Glomerular endothelial cell (primary cell): ENCODE measurements at regions not wholly inside any gene's neighbourhood (a gene's known extent, or its start where the extent isn't known, plus 50 kb on each side); places are given as distances from the start of the nearest gene placed in this dataset.
"Not testable (repeated sequence)": the region's sequence is repeated elsewhere in the genome, so short reads cannot be mapped to it uniquely, and the experiment has no call there.

Experiments
- DNase-seq: peaks from one replicate; pipeline ENCODE4 v3.0.0-alpha.2; 2011; ENCODE audit warnings: low read depth, low spot score; ENCODE audit errors: extremely low read depth

GRCh38 chr14:71355324-71356201 is 448.3 kb downstream of the PCNX1 start:
- no peak for DNase-seq

DNA sequence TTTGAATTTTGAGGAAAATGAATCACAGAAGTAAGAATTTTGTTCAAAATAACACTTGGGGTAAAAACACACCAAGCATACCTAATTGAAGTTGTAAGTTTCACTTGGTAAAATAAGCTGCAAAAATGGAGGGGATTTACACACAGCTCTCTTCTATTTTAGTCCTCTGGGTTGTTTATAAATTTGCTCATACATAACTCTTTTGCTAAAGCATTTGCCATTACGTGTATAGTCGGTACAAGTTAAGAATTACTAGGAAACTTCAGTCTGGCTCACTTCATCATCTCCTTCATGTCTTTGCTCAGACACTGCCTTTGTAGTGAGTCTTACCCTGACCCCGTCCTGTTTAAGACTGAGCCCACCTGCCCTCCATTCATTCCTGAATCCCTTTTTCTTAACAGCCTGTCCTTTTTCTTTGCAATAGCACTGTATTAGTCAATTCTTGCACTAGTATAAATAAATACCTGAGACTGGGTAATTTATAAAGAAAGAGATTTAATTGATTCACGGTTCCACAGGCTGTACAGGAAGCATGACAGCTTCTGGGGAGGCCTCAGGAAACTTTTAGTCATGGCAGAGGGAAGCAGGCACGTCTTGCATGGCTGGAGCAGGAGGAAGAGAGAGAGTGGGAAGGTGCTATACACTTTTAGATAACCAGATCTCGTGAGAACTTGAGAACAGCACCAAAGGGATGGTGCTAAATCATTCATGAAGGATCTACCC is 451.1 kb downstream of the PCNX1 start:
- DNase-seq: no peak

DNA sequence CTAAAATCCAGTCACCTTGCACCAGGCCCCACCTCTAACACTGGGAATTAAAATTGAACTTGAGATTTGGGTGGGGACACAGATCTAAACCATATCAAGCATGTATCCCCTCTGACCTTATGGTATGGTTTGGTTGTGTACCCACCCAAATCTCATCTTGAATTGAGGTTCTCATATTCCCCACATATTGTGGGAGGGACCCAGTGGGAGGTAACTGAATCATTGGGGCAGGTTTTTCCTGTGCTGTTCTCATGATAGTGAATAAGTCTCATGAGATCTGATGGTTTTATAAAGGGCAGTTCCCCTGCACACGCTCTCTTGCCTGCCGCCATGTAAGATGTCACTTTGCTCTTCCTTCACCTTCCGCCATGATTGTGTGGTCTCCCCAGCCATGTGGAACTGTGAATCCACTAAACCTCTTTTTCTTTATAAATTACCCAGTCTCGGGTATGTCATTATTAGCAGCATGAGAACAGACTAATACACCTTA is 451.7 kb downstream of the PCNX1 start:
- not testable (repeated sequence) for DNase-seq

DNA sequence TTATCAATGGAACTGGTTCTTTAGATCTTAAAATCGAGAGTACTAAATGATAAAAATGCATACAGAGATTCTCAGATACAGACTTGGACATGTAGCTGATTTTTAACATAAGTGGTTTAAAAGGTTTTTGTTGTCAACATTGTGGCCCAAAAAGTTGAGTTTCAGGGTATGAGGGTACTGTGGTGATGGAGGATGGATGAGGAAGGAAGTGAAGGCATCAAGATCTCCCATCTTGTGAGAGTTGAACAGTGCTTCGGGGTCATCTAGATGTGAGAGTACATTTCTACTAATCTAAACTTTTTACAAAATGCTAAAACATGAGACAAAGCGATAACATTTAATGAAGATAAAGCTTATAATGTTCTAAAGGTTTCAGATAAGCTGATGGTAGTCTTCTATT is 452.6 kb downstream of the PCNX1 start:
- no peak for DNase-seq

DNA sequence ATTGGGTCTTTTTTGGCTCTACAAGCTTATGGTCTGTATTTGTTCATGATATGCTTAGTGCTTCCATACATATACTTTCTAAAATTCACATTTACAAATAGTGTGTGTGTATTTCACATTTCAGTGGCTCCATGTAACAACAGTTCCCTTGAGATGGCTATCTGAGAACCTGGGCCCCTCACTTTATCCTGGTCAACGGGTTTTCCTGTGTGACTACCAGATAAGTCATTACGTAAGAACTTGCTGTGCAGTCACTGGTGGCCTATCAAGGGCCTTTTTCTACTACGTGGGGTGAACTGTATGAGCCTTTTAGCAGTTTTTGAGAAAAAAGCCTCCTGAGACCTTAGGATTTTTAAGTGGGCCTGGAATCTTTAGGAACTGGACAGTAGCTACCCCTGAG is 454.1 kb downstream of the PCNX1 start:
- DNase-seq: no peak

DNA sequence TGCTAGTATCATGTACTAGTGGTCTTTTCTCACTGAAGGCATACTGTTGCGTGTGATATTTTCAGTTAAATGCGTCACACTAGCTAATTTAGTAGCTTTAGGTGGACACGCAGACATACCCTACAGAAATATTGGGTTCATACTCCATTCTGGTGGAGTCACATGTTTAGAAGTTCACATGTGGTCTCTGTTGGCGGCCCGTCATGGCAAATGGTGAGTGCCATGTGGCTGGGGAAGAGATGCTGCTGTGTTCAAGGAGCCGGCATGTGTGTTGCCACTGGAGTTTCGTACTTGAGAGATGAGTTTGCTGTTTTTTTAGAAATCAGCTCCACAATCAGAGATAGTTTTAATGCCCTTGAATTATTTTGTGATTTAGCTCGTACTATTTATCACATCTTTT is 454.6 kb downstream of the PCNX1 start:
- DNase-seq: no peak

DNA sequence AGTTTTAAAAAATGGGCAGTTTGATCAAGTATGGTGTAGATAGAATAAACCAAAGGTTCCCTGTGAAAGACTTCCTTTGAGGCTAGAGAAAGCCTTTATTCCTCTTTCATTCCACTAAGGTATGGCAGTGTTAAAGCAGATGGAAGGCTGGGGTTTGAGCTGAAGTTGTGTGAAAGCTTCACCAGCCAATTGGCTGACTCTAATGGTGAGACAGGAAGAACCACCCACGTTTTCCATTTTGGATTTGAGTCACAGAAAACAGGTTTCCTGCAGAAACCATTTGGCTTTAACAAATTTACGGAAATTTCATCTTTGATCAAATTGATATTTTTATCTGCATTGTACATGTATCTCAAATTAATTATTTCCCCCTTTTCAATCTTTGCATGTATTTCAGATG is 455.0 kb downstream of the PCNX1 start:
- no peak for DNase-seq

GRCh38 chr14:71362920-71363584 is 455.8 kb downstream of the PCNX1 start:
- no peak for DNase-seq

DNA sequence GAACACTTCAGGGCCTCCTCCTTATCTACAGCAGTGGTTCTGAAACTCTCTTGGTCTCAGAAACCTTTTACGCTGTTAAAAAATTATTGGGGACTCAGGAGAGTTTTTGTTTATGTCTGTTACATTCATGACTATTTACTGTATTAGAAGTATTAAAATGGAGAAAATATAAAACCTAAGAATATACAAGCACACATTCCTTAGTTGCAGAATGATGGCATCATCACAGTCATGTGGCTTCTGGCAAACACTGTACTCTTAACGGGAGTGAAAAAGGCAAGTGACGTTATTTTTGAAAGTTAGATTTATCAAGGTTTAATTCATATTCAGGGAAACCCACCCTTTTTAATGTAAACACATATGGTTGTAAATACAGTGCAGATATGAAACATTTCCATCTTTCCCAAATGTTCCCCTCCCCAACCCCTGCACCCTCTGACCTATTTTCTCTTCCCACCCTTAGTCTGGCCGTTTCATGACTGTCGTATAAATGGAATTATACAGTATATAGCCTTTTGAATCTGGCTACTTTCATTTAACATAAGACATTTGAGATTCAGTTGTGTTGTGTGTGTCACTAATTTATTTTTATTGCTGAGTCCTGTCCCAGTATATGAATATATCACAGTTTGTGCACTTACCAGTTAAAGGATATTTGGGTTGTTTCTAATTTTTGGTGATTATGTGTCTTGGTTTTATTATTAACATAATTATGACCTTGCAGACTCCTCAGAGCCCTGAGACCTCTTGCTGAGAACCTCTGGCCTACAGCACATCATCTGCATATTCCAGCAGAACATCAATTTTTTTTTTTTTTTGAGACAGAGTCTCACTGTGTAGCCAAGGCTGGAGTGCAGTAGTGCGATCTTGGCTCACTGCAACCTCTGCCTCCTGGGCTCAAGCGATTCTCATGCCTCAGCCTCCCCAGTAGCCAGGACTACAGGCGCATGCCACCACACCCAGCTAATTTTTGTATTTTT is 457.0 kb downstream of the PCNX1 start:
- no peak for DNase-seq

- no peak for DNase-seq
These were observed 458.1 kb downstream of the PCNX1 start for GRCh38 chr14:71365361-71365760.

GRCh38 chr14:71366861-71367260 is 459.6 kb downstream of the PCNX1 start:
- no peak for DNase-seq

DNA sequence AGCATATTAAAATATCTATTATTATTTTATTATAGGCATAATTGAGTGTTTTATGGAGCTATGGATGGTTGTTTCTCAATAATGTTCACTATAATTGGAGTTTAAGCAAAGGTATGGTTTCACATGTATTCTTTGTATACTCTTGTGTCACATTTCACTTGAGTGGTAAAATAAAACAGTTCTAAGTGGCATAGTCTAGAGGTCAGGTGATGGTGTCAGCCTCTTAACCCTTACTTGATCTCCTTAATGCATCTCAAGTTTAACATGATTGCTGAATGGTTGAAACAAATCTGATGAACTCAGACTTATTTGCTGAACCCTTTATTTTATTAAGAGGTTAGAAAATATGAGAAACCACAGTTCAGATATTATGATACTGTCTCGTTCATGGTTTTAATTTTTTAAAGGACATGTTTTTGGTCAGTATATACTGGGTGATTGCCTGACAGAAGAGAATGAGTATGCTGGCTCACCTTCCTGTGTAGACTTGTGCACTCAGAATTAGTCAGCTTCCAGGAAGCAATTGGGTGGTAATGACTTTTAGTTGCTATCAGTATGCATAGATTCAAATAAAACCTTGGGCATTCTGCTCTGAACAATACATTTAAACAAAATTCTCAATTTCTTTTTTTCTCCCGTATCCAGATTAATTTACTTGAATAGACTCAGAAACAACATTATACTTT is 464.6 kb downstream of the PCNX1 start:
- DNase-seq: peak; percentile 63

DNA sequence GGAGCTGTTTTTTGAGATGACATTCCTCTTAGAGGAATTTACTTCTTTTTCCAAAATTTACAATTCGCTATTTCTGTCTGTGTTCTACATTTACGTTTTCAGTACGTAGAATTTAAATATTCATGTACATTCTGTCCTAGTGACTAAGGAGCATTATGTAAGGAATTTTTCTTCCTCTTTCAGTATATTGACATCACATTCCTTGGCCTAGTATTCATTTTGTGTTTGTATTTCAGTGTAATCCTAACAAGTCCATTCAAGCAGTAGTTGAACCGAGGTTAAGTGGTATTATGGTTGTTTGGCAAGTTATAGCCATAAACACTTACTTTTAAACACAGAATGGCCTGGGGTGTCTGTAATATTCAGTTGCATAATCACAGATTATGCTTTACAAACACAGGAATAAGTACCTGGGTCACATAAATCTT is 465.2 kb downstream of the PCNX1 start:
- DNase-seq: no peak

GRCh38 chr14:71373773-71374172 is 466.5 kb downstream of the PCNX1 start:
- no peak for DNase-seq

- no peak for DNase-seq
These were observed 467.7 kb downstream of the PCNX1 start for GRCh38 chr14:71374989-71375388.

DNA sequence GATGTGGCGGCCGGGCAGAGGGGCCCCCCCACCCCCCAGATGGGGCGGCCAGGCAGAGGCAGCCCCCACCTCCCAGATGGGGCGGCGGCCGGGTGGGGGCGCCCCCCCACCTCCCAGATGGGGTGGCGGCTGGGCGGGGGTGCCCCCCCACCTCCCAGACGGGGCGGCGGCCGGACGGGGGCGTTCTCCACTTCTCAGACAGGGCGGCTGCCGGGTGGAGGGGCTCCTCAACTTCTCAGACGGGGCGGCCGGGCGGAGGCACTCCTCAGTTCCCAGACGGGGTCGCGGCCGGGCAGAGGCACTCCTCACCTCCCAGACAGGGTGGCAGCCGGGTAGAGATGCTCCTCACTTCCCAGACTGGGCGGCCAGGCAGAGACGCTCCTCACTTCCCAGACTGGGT is 469.8 kb downstream of the PCNX1 start:
- DNase-seq: no peak

- no peak for DNase-seq
These were observed 473.0 kb downstream of the PCNX1 start for GRCh38 chr14:71380271-71380670.

GRCh38 chr14:71381814-71382213 is 474.6 kb downstream of the PCNX1 start:
- DNase-seq: no peak

GRCh38 chr14:71382315-71382714 is 475.1 kb downstream of the PCNX1 start:
- DNase-seq: no peak

DNA sequence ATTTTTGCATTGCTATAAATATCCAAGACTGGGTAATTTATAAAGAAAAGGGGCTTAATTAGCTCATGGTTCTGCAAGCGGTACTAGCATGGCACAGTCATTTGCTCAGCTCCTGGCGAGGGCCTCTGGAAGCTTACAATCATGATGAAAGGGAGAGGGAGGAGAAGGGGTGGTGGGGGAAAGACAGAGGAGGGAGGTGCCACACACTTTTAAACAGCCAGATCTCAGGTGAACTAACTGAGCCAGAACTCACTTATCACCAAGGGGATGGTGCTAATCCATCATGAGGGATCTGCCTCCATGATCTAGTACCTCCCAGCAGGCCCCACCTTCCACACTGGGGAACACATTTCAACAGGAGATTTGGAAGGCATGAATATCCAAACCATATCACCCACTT is 476.3 kb downstream of the PCNX1 start:
- no peak for DNase-seq
